ENCODE measurements at regions not wholly inside any gene's neighbourhood (a gene's known extent, or its start where the extent isn't known, plus 50 kb on each side); places are given as distances from the start of the nearest gene placed in this dataset.
"Not testable (repeated sequence)": the region's sequence is repeated elsewhere in the genome, so short reads cannot be mapped to it uniquely, and the experiment has no call there.

- DNase-seq: no peak
These were observed 397.5 kb upstream of the PRKCQ start for GRCh38 chr10:6977398-6978186.

DNA sequence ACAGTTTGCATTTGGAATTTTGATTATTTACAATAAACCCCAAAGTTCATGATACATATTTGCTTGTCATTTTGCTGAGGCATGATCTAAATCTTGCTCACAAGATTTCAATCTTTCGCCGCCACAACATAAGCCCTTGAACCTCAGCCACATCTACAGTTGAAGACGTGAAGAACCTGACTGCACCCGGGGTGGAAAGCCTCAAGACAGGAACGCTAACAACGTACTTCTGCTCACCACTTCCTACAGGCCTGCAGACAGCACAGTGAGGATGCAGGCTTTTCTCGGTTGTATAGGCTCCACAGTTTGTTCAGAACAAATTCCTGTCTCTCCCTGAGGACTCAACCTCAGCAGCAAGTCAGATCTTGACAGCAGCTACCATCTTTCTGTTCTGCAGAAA, 393.8 kb upstream of the PRKCQ start:
- DNase-seq: no peak

DNA sequence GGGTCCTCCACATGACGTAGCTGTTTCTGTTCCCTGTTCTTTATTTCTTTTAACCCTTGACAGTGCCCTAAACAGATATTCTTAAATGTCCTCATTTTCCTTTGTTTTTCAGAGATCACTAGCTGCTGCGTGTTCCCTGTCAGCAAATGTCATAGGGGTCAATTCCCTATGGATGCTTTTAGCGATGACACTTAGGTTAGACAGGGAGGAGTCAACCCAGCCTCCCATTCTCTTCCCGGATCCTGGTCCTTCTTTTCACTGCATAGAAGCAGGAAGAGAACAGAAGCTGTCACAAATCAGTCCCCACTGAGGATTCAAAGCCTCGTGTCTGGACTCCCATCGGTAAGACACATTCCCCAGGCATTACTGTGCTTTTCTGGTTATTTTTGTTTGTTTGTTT, 392.1 kb upstream of the PRKCQ start:
- no peak for DNase-seq

- no peak for DNase-seq
These were observed 389.6 kb upstream of the PRKCQ start for GRCh38 chr10:6969659-6970058.

DNA sequence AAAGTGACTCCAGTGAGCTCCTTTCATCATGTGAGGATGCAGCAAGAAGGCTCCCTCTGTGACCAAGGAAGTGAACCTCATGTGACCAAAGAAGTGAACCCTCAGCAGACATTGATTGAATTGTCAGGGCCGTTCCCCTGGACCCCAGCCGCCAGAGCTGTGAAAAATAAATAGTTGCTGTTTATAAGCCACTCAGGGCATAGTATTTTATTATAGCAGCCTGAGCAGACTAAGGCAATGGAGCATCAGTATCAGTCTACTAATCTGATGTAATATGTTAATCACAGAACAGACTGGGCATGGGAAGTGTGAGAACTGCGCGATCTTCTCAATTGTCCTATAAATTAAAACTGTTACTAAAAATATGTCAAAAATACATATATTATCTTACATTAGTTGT, 384.5 kb upstream of the PRKCQ start:
- DNase-seq: no peak

DNA sequence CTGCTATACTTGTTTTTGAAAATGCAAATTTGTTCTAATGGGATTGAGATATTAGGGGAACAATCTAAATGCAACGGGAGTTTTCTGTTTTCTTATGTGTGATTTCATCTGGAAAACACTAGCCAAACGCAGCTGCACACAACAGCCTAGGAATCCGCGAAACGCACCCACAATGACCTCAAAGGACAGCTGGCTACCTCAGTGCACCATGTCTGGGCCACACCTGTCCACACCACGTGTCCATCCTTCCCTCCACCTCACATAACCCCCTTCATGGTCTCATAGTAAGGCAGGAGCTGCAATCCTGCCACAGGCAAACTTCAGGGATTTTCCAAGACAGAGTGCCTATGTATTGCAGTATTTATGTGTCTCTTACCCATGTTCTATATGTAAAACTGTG, 382.5 kb upstream of the PRKCQ start:
- no peak for DNase-seq

DNA sequence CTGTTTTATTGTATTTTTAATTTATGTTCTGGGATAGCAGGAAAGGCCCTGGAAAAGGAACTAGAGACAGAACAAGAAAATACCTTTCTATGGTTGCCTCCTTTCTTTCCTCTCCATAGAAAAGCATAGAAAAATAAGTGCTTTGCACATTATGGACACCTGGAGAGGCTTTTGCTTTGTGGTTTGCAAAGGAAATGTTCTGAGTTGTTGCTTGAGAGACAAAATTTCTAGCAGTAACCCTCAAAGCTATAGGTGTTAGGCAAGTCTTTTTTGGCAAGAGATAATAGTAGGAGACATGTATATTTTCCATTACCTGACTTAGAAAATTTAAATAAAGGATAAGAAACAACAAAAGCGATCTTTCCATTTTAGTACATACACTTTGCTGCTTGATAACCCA, 378.6 kb upstream of the PRKCQ start:
- no peak for DNase-seq

DNA sequence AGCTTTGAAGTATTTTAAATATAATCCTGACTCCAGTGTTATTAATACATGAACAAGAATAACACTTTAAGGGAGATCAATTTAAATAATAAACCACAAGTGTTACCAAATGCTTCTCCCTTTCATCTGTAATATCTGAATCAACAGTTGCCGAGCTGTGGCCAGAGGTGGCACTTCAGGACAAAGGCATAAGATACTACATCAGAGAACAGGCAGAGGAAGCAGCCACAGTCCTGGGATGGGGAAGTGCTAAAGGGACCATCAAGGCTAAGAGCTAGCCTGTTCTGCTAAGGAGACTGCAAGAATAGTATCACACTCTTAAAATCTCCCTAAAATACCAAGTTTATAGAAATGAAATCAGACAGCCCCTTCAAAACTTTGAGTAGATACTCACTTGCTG, 378.2 kb upstream of the PRKCQ start:
- no peak for DNase-seq

GRCh38 chr10:6957851-6958250, 377.8 kb upstream of the PRKCQ start:
- no peak for DNase-seq

DNA sequence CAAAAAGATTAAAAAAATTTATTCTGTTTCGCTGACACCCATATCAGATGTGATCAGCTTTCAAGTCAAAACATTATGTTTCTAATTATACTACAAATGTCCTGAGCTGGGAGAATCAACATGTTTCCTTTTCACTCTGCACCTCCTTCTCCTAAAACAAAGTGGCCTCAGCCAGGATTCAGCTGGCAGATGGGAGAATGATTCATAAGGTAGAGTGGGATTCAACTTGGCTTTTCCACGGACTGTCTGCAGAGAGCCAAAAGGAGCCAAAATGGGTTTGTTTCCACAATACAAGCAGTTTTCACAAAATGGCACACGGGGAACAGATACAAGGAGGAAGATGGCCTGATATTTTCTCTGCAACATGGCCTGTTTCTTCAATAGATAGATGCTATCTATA, 376.5 kb upstream of the PRKCQ start:
- no peak for DNase-seq

GRCh38 chr10:6953271-6953801, 373.3 kb upstream of the PRKCQ start:
- DNase-seq: no peak

DNA sequence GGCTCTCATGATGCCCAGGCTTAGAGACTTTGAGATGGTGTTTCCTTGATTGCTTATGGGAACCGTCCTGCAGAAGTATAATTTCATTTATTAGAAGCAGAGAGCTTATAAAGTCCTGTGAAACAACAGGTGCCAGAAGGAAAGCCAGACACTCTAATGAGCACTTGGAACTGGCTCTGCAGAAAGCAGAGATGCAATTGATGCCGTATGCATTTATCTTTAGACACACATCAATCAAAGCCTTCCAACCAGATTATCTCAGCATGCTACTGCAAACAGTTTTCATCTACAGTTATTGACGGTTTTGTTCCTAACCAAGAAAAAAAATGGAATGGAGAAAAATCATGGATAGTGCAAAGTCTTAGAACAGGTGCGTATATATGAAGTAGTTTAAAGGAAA, 371.7 kb upstream of the PRKCQ start:
- DNase-seq: no peak

DNA sequence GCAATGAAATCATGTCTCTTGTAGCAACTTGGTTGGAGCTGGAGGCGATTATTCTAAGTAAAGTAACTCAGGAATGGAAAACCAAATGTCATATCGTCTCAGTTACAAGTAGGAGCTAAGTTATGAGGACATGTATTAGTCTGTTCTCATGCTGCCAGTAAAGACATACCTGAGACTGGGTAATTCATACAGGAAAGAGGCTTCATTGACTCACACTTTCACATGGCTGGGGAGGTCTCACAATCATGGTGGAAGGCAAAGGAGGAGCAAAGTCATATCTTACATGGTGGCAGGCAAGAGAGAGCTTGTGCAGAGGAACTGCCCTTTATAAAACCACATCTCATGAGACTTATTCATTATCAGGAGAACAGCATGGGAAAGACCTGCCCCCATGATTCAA, 370.1 kb upstream of the PRKCQ start:
- no peak for DNase-seq

- DNase-seq: no peak
These were observed 364.4 kb upstream of the PRKCQ start for GRCh38 chr10:6944436-6944835.

DNA sequence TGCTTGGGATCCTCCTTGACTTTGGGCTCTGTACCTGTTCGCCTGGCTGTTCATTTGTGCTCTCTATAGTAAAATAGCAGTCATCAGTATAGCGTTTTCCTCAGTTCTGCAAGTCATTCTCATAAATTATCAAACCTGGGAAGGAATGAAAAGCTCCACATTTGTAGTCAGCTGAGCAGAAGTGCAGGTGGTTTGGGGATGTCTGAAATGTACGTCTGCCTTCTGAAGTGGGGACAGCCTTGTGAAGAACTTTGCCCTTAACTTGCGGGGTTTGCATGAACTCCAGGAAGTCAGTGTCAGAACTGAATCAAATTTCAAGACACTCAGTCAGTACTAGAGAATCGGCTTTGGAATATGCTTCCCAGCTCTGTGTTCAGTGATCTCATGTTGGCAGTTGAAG, 358.3 kb upstream of the PRKCQ start:
- DNase-seq: no peak

DNA sequence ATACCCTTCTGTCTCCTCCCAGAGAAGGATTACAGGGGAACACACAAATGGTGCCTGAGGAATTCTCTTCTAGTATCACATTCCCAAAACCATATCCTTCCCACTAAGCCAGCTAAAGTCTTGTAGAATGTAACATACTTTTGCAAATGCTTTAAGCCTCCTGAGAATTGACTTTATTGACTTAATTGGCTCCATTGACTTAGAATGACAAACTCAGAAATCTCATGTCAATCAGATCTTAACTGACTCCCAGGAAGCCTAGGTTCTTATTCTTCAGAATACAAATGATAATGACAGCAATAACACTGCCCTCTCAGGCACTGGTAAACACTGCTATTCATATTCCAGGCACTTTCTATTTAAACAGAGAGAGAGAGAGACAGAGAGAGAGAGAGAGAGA, 356.9 kb upstream of the PRKCQ start:
- DNase-seq: no peak

- DNase-seq: no peak
These were observed 349.2 kb upstream of the PRKCQ start for GRCh38 chr10:6929148-6929830.

GRCh38 chr10:6928586-6928985, 348.5 kb upstream of the PRKCQ start:
- DNase-seq: no peak

GRCh38 chr10:6926971-6927370, 346.9 kb upstream of the PRKCQ start:
- DNase-seq: no peak

DNA sequence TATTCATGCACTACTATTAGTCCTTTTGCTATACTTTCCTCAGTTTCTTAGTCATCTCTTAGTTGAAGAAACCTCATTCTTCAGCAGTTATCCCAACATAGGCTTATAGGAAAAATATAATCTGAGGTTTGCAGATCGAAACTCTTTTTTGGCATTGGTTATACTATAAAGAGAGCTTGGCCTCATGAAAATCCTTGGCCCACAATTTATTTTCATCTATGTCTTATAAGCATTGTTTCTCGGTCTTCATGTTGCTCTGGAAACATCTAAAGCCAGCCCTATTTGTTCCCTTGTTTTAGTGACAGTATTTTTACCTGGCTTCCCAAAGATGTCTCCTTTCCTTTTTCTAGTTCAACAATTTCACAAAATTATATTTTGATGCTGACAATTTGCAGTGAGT, 345.1 kb upstream of the PRKCQ start:
- no peak for DNase-seq

- DNase-seq: no peak
These were observed 344.1 kb upstream of the PRKCQ start for GRCh38 chr10:6924166-6924565.

DNA sequence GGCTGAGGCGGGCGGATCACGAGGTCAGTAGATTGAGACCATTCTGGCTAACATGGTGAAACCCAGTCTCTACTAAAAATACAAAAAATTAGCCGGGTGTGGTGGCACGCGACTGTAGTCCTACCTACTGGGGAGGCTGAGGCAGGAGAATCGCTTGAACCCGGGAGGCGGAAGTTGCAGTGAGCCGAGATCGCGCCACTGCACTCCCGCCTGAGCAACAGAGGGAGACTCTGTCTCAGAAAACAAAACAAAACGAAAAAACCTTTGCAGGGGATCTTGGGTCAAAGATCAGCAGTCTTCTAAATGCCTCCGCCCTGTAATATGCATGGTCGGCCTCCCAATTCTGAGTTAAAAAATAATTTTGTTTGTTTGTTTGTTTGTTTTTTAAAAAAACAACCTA, 340.9 kb upstream of the PRKCQ start:
- not testable (repeated sequence) for DNase-seq

DNA sequence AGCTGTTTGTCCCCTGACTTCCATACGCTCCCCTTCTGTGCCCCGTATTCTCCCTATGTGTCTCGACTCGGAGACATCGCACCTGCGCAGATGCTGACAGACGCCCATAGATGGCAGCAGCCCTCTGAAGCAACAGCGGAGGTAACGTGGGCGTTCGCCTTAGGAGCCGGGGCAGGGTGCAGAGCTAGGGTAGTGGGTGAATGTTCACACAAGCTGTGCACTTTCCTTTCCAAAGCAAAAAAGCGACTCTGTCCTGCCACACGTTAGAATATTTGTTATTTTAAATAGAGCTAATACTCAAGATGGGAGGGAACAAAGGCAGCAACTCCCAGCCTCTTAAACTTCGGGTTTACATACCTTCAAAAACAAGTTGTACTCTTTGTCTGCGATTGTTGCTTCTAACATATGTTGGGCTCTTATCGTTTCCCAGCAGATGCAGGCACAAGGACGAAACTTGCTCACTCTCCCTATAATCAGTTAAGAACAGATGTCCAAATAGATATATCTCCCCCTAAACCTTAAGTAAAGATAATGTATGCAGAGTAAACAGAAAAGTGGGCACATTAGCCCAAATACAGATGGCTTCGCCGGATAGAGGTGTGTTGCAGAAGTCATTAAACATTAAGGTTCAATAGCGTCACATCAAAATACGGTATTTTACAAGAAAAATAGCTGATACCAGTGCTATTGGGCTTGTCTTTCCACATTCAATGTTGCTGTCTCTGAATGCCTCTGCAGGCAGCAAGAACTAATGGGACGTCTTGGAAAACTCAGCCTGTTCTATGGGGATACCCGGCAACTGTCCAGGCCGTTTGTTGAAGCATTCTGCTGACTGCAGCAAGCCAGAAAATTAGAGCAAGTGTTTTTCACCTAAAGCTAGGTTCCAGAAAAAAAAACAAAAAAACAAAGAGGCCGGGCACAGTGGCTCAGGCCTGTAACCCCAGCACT, 340.3 kb upstream of the PRKCQ start:
- peak in 1 of 2 experiments; percentile 13 for DNase-seq

Measured in SW 1271 (cell line).